ENCODE measurements at regions not wholly inside any gene's neighbourhood (a gene's known extent, or its start where the extent isn't known, plus 50 kb on each side); places are given as distances from the start of the nearest gene placed in this dataset.

DNA sequence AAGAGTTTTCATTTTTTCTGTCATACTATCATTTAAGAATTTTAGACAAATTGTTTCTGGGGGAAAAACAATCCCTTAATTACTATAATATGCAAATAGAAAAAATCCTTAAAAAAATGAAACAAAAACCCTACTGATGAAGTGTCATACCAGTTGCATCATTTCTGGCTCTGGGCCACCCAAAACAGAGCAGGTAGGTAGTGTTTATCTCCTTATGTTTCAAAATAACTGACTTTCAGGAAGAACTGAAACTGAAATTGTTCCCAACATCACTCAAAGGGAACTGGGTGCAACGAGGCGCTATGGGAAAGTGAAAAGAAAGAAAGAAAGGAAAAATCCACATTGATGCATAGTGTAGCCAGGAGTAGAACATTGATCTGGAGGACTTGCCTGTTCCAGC, 653.1 kb upstream of the SOX9 start:
- TF ChIP-seq, protein P1, sequence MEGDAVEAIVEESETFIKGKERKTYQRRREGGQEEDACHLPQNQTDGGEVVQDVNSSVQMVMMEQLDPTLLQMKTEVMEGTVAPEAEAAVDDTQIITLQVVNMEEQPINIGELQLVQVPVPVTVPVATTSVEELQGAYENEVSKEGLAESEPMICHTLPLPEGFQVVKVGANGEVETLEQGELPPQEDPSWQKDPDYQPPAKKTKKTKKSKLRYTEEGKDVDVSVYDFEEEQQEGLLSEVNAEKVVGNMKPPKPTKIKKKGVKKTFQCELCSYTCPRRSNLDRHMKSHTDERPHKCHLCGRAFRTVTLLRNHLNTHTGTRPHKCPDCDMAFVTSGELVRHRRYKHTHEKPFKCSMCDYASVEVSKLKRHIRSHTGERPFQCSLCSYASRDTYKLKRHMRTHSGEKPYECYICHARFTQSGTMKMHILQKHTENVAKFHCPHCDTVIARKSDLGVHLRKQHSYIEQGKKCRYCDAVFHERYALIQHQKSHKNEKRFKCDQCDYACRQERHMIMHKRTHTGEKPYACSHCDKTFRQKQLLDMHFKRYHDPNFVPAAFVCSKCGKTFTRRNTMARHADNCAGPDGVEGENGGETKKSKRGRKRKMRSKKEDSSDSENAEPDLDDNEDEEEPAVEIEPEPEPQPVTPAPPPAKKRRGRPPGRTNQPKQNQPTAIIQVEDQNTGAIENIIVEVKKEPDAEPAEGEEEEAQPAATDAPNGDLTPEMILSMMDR (IDR thresholded peaks at IDR 0.05): no peak
- no peak for TF ChIP-seq POLR2AphosphoS5 (IDR thresholded peaks at IDR 0.05)
